IPS-15b (cell line): ENCODE measurements at regions not wholly inside any gene's neighbourhood (a gene's known extent, or its start where the extent isn't known, plus 50 kb on each side); places are given as distances from the start of the nearest gene placed in this dataset.
A peak's percentile ranks its signal among the peaks of the same experiment; 100 is the strongest.

Source experiments
- H3K27me3 ChIP-seq: one replicate; pipeline ENCODE4 v1.6.1; 2013; ENCODE audit warnings: low read length; ENCODE audit not compliant: control insufficient read depth, insufficient read depth
- H3K36me3 ChIP-seq: one replicate; pipeline ENCODE4 v1.6.1; 2013; ENCODE audit warnings: low read length; ENCODE audit not compliant: control insufficient read depth, insufficient read depth
- H3K4me1 ChIP-seq: one replicate; pipeline ENCODE4 v1.6.1; 2013; ENCODE audit warnings: mild to moderate bottlenecking, low read length; ENCODE audit not compliant: control insufficient read depth, insufficient read depth
- H3K4me3 ChIP-seq: one replicate; pipeline ENCODE4 v1.5.1; 2013; ENCODE audit warnings: low read depth, low read length
- H3K9ac ChIP-seq: one replicate; pipeline ENCODE4 v1.6.1; 2013; ENCODE audit warnings: low read depth, mild to moderate bottlenecking, low read length
- H3K9me3 ChIP-seq: one replicate; pipeline ENCODE4 v1.6.1; 2013; ENCODE audit warnings: mild to moderate bottlenecking, low read length; ENCODE audit not compliant: control insufficient read depth, insufficient read depth

DNA sequence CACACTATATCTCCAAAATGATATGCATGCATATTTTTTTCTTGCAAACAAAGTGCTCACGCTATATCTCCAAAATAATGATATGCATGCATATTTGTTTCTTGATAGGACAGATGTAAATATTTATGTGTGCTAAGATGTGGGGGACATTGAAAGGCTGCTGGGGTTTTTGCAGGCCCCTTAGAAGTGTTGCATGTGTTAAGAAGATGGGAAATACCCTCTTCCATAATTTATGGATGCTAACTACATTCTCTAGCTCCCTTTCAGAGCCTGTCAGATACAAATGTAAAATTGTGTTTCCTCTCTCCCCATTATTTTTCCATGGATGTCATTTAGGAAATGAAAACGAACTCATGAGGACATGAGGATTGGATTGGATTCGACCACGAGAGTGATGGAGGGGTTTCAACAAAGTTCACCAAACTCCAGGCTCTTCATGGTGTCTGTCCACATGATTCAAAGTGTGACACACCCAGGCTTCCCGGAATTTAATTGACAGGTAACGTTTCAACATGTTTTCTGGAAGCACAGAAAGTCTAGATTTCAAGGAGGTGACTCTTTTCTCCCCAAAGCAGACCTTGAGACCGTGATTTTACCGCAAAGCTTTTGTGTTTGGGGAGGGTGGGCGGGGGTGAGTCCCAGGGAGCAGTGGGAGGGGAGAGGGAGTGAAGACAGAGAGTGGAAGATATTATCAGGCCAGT, 94.4 kb upstream of the CD99 start:
- Histone ChIP-seq H3K4me1 (no peaks in the 10 kb centered on the region), H3K9ac (no peak overlapping the region), H3K27me3 (no peaks in the 10 kb centered on the region), H3K9me3 (no peaks in the 10 kb centered on the region), H3K36me3 (no peaks in the 10 kb centered on the region), H3K4me3 (no peak overlapping the region)

DNA sequence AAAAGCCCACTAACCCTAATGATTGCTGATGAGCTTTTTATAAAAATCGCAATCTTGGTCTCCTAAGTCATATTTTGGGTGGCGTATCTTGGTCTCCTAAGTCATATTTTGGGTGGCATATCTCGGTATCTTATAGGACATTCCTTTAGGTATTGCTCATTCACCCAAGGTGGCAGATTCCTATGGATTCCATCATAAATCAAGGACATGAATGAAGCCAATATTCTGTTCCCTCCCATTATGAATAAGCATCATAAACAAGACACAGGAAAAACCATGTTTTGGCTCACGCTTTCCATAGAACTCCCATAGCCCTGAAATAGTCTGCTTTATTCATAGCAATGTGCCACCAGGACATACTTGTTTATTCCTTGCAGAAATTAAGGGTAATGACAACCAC, 95.0 kb upstream of the CD99 start:
- Histone ChIP-seq H3K27me3 (no peaks in the 10 kb centered on the region), H3K9me3 (no peaks in the 10 kb centered on the region), H3K4me1 (peaks cover 2% of the 10 kb centered on the region), H3K4me3 (no peak overlapping the region), H3K36me3 (no peaks in the 10 kb centered on the region), H3K9ac (no peak overlapping the region)

DNA sequence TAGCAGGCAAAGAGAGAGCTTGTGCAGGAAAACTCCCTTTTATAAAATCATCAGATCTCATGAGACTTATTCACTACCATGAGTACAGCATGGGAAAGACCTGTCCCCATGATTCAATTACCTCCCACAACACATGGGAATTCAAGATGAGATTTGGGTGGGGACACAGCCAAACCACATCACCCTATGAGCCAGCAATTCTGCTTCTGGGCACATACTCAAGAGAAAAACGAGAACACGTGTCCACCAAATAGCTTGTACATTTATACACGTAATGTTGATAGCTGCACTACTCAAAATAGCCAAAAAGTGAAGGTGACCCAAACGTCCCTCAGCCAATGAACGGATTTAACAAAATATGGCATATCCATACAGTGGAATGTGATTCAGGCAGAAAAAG, 94.5 kb upstream of the DHRSX start:
- no peaks in the 10 kb centered on the region for H3K27me3 ChIP-seq
- peaks cover 2% of the 10 kb centered on the region for H3K4me1 ChIP-seq
- H3K9me3 ChIP-seq: no peaks in the 10 kb centered on the region
- no peak overlapping the region for H3K9ac ChIP-seq
- H3K36me3 ChIP-seq: no peaks in the 10 kb centered on the region
- H3K4me3 ChIP-seq: no peak overlapping the region

DNA sequence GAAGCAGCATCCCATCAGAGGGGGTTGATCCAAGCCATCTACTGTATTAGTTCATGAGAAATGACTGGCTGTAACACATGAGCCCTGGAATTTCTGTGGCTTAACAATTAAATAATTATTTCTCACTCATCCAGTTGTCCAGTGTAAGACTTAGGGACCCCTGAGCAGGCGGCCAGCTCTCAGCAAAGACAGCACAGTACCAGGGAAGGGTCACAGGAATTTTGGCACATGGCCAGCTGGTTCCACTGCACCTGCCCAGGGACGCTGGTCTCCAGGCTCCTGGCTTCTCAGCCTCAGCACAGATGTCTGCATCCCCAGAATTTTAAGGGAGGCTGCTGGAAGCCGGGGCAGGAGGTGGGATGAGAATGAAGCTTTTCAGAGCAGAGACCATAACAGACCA, 93.7 kb upstream of the DHRSX start:
- H3K9ac ChIP-seq: no peak overlapping the region
- no peaks in the 10 kb centered on the region for H3K36me3 ChIP-seq
- peaks cover 2% of the 10 kb centered on the region for H3K4me1 ChIP-seq
- no peak overlapping the region for H3K4me3 ChIP-seq
- no peaks in the 10 kb centered on the region for H3K27me3 ChIP-seq
- no peaks in the 10 kb centered on the region for H3K9me3 ChIP-seq

DNA sequence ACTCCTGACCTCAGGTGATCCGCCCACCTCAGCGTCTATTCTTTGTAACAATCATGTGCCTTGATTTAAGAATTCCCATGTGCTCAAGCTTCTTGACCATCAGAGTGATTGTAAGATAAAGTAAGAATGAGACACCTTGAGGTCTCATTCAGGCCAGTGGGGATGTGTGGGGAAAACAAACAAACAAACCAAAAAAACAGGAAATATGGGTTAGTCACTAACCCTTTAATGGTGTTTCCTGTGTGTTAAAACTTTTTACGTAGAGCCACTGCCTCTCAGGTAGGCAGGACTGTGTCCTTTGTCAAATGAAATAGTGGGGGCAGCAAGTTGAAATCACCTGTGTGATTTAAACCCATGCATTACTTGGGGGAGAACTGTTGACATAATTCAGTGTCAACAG, 91.5 kb upstream of the DHRSX start:
- Histone ChIP-seq H3K9me3 (no peaks in the 10 kb centered on the region), H3K4me1 (peaks cover 2% of the 10 kb centered on the region), H3K4me3 (no peak overlapping the region), H3K27me3 (no peaks in the 10 kb centered on the region), H3K36me3 (no peaks in the 10 kb centered on the region), H3K9ac (no peak overlapping the region)

DNA sequence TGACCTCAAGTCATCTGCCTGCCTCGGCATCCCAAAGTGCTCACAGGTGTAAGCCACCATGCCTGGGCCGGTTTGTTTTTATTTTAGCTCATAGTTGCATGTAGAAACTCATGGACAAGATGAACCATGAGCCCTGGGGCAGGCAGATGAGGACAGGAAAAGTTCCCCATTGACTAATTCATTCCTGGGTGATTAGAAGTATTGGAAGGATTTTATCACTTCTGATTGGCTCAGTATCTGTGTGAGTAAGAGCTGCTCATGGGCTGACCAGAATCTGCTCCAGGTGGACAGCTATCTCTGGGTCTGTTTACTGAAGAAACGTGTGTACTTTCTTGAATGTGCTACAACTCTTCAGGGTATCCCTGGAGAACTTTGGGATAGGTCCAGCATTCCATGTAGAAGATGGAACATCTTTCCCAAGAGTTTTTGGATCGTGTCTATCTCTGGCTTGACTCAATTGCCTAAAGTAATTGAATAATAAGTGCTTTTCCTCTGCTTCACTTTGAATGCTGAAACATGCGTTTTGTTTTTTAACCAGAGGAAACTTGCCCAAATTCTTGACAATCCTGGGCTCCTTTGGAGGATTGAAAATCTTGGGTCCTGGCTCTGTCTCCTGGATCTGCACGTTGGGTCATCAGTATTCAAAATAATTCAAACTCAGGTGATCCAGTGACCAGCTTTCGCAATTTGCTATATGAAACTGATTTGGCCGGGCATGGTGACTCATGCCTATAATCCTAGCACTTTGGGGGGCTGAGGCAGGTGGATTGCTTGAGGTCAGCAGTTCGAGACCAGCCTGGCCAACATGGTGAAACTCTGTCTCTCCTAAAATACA, 88.6 kb upstream of the DHRSX start:
- no peaks in the 10 kb centered on the region for H3K9me3 ChIP-seq
- H3K4me1 ChIP-seq: peaks cover 12% of the 10 kb centered on the region
- no peak overlapping the region for H3K9ac ChIP-seq
- no peak overlapping the region for H3K4me3 ChIP-seq
- no peaks in the 10 kb centered on the region for H3K36me3 ChIP-seq
- H3K27me3 ChIP-seq: peaks cover 13% of the 10 kb centered on the region

DNA sequence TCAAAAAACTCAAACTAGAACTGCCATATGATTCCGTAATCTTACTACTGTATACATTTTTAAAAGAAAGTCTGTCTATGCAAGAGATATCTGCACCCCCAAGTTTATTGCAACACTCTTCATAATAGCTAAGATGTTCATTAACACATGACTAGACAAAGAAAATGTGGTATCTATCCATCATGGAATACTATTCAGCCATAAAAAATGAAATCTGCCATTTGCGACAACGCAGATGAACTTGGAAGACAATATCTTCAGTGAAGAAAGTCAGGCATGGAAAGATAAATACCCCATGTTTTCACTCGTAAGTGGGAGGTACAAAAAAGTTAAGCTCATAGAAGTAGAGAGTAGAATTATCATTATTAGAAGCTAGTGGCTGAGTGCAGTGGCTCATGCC, 87.3 kb upstream of the DHRSX start:
- Histone ChIP-seq H3K4me1 (peaks cover 12% of the 10 kb centered on the region), H3K27me3 (peaks cover 17% of the 10 kb centered on the region), H3K4me3 (no peak overlapping the region), H3K9ac (no peak overlapping the region), H3K36me3 (no peaks in the 10 kb centered on the region), H3K9me3 (no peaks in the 10 kb centered on the region)

DNA sequence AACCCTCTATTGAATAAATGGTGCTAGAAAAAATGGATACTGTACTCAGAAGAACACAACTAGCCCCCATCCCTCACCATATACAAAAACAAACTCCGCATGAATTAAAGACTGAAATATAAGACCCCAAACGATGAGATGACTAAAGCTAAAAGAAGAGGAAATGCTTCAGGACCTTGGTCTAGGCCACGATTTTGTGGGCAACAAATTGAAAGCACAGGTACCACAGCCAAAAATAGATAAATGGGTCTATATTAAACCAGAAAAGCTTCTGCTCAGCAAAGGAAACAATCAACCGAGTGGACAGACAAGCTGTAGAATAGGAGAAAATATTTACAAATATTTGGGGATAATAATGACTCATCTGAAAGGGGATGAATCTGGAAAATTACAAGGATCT, 86.4 kb upstream of the DHRSX start:
- Histone ChIP-seq H3K9me3 (no peaks in the 10 kb centered on the region), H3K36me3 (no peaks in the 10 kb centered on the region), H3K9ac (no peak overlapping the region), H3K4me3 (no peak overlapping the region), H3K27me3 (peaks cover 26% of the 10 kb centered on the region), H3K4me1 (peaks cover 12% of the 10 kb centered on the region)

DNA sequence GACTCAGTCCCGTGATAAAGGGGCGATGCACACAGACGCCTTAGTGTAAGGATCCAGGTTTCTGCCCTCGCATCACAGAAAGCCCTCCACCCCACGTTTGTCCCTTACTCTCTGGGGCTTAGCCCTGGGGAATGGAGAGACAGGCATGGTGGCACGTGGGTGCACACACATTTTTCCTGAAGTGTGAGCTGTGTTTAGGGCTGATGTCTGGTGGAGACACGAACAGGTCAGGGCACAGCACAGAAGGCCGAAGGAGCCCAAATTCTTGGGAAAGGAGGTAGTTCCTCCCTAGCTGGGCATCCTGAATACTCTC, 84.3 kb upstream of the DHRSX start:
- H3K4me1 ChIP-seq: peaks cover 10% of the 10 kb centered on the region

DNA sequence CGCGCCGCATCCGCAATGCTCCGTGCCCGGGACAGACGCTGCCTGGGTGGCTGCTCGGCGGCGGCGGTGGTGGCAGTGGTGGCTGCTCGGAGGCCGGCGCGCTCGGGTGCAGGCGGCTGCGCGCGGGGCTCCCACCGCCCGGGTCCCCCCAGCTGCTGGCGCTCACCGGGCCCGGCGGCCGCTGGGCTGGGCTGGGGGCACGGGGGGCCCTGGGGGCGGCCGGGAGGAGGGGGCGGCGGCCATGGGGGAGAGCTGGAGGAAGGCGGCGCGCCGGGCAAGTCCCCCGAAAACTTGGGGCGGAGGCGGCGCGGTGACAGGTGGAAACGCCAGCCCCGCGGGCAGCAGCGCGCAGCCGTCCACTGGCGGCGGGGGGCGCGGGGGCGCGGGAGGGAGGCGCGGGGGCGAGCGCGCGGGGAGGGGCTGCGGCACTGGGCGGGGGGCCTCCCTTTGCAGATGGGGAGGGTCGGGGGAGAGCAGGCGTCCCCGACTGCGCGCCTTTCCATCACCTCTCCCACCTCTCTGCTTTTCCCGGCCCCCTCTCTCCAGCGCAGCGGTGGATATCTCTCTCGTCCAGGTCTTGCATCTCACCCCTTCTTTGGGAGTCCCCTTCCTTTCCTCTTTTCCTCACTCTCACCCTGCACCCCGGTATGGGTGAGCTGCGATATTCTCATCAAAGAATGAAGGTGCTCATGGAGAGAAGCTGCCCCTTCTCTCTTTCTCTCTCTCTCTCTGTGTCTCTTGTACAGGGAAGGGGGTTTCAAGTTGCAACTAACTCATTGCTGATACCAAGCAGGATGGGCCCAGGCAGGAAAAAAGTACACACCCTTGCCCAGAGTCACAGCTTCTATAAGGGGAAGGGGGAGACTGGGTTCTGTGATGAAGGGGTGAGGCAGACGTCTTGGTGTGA, 83.7 kb upstream of the DHRSX start:
- Histone ChIP-seq H3K27me3 (peaks cover 37% of the 10 kb centered on the region), H3K9ac (no peak overlapping the region), H3K36me3 (no peaks in the 10 kb centered on the region), H3K4me3 (peak overlapping the region; percentile 57), H3K9me3 (no peaks in the 10 kb centered on the region), H3K4me1 (peaks cover 10% of the 10 kb centered on the region)

More for the DNA sequence above, 84.3 kb upstream of the DHRSX start:
- no peaks in the 10 kb centered on the region for H3K36me3 ChIP-seq
- no peak overlapping the region for H3K9ac ChIP-seq
- no peaks in the 10 kb centered on the region for H3K9me3 ChIP-seq
- peak overlapping the region; percentile 44 for H3K4me3 ChIP-seq
- H3K27me3 ChIP-seq: peaks cover 37% of the 10 kb centered on the region

DNA sequence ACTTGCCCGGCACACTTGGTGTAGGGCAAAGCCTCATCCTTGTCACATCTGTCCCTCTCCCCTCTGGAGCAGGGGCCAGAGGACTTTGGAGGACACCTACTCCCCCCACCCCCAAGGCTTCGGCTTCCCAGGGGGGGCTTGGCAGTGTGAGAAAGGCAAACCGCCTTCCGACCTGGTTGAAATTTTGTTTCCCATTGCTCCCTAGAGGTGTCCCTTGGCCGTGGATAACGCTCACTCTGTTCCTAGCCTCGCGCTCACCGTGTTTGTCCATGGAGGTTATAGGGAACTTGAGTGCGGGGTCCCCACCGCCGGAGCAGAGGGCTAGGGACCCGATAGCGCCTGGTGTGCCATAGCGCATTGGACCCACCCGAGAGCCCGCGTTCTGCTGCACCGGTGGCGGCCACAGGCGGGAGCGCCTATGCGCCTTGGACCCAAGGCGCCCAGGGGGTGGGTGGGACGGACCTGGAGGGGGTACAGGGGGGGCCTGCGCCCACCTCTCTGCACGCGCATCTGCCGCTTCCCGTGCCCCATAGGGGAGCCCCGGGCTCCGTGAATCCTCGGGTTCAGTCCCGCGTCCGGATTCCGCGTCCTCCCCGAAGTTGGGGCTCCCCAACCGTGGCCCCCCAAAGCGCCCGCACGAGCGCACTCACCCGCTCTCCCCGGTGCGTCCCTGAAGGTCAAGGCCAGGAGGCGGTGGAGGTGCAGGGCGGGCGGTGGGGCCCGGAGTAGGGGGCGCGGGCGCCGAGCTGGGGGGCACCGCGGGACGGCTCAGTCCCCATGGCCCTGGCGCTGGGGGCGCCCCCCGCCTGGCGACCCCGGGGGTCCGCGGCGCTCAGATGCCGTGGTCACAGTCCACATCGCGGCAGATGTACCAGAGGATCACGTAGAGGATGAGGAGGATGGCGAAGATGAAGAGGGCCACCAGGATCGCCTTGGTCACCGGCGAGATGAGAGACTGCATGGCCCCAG, 82.7 kb upstream of the DHRSX start:
- H3K9ac ChIP-seq: no peak overlapping the region
- H3K4me3 ChIP-seq: peak overlapping the region; percentile 57
- peaks cover 37% of the 10 kb centered on the region for H3K27me3 ChIP-seq
- H3K4me1 ChIP-seq: peaks cover 10% of the 10 kb centered on the region
- H3K36me3 ChIP-seq: no peaks in the 10 kb centered on the region
- no peaks in the 10 kb centered on the region for H3K9me3 ChIP-seq
